ENCODE measurements at regions not wholly inside any gene's neighbourhood (a gene's known extent, or its start where the extent isn't known, plus 50 kb on each side); places are given as distances from the start of the nearest gene placed in this dataset.

GRCh38 chr2:6730003-6730402 is 135.7 kb downstream of the CMPK2 start:
- intact Hi-C loops (cut with DNase I), result no loop called here
- Histone ChIP-seq H3K4me1 (no peaks in the 10 kb centered on the region), H3K36me3 (no peaks in the 10 kb centered on the region), H3K27me3 (no peaks in the 10 kb centered on the region), H3K4me3 (no peak overlapping the region), H3K27ac (no peak overlapping the region), H3K9me3 (no peaks in the 10 kb centered on the region)
- WGBS, 2 donors, result 76 to 83% methylated on average over 2 of the region's 2 CpGs
- FAIRE-seq (no peak), ATAC-seq (no peak), DNase-seq (no peak)
- no peak for TF ChIP-seq CTCF (IDR thresholded peaks at IDR 0.05)

- Histone ChIP-seq H3K36me3 (no peaks in the 10 kb centered on the region), H3K9me3 (no peaks in the 10 kb centered on the region), H3K27me3 (no peaks in the 10 kb centered on the region), H3K4me3 (no peak overlapping the region), H3K27ac (no peak overlapping the region), H3K4me1 (no peaks in the 10 kb centered on the region)
- intact Hi-C loops (cut with DNase I), result no loop called here
- TF ChIP-seq CTCF (IDR thresholded peaks at IDR 0.05), result no peak
- ATAC-seq (no peak), DNase-seq (no peak), FAIRE-seq (no peak)
- 64 to 65% methylated on average over 5 of the region's 5 CpGs for WGBS, 2 donors
Measured at GRCh38 chr2:6730649-6731532, 134.8 kb downstream of the CMPK2 start.

- Histone ChIP-seq H3K36me3 (no peaks in the 10 kb centered on the region), H3K9me3 (no peaks in the 10 kb centered on the region), H3K4me1 (no peaks in the 10 kb centered on the region), H3K27ac (no peak overlapping the region), H3K27me3 (no peaks in the 10 kb centered on the region), H3K4me3 (no peak overlapping the region)
- WGBS, 2 donors, result 87 to 89% methylated on average over 7 of the region's 7 CpGs
- ATAC-seq, result no peak
- intact Hi-C loops (cut with DNase I), result no loop called here
- no peak for FAIRE-seq
- no peak for TF ChIP-seq CTCF (IDR thresholded peaks at IDR 0.05)
- DNase-seq, result no peak
Measured at GRCh38 chr2:6739547-6739946, 126.2 kb downstream of the CMPK2 start.

GRCh38 chr2:6741229-6741628 is 124.5 kb downstream of the CMPK2 start:
- no peak for FAIRE-seq
- H3K4me1 ChIP-seq, result no peaks in the 10 kb centered on the region
- H3K4me3 ChIP-seq, result no peak overlapping the region
- no peak for TF ChIP-seq CTCF (IDR thresholded peaks at IDR 0.05)
- ATAC-seq, result no peak
- no peak for DNase-seq
- 92 to 96% methylated on average over 1 of the region's 1 CpG for WGBS, 2 donors
- H3K27me3 ChIP-seq, result no peaks in the 10 kb centered on the region
- no peak overlapping the region for H3K27ac ChIP-seq
- H3K36me3 ChIP-seq, result no peaks in the 10 kb centered on the region
- intact Hi-C loops (cut with DNase I), result no loop called here
- H3K9me3 ChIP-seq, result no peaks in the 10 kb centered on the region

- Histone ChIP-seq H3K4me3 (no peak overlapping the region), H3K4me1 (no peaks in the 10 kb centered on the region), H3K27me3 (no peaks in the 10 kb centered on the region), H3K27ac (no peak overlapping the region), H3K9me3 (no peaks in the 10 kb centered on the region), H3K36me3 (no peaks in the 10 kb centered on the region)
- WGBS, 2 donors, result 78 to 79% methylated on average over 4 of the region's 4 CpGs
- DNase-seq, result no peak
- FAIRE-seq, result no peak
- intact Hi-C loops (cut with DNase I), result no loop called here
- no peak for ATAC-seq
- TF ChIP-seq CTCF (IDR thresholded peaks at IDR 0.05), result no peak
Measured at GRCh38 chr2:6744038-6744437, 121.7 kb downstream of the CMPK2 start.

Data from pancreas (tissue), 10 donors.